Mesendoderm (in vitro differentiated cells): ENCODE measurements at regions not wholly inside any gene's neighbourhood (a gene's known extent, or its start where the extent isn't known, plus 50 kb on each side); places are given as distances from the start of the nearest gene placed in this dataset.
A peak's percentile ranks its signal among the peaks of the same experiment; 100 is the strongest.

Experiments used
- DNase-seq: peaks from one replicate; pipeline ENCODE4 v3.0.0; 2013
- H2AK5ac ChIP-seq: 2 replicates; pipeline ENCODE4 v1.6.1; 2013; ENCODE audit warnings: low read length, inconsistent platforms
- H2BK120ac ChIP-seq: 2 replicates; pipeline ENCODE4 v1.6.1; 2013; ENCODE audit warnings: low read depth, mild to moderate bottlenecking, low read length, moderate library complexity, mixed read lengths
- H2BK15ac ChIP-seq: replicated peaks from 2 replicates; pipeline ENCODE4 v1.6.1; 2013; ENCODE audit warnings: low read depth, mild to moderate bottlenecking, moderate library complexity
- H2BK5ac ChIP-seq: 2 replicates; pipeline ENCODE4 v1.6.1; 2013; ENCODE audit warnings: low read length, inconsistent platforms
- H3K18ac ChIP-seq: 2 replicates; pipeline ENCODE4 v1.6.1; 2013; ENCODE audit warnings: mild to moderate bottlenecking, low read length, mixed read lengths
- H3K23ac ChIP-seq: one replicate; pipeline ENCODE4 v1.6.1; 2013; ENCODE audit warnings: low read length
- H3K27ac ChIP-seq: 2 replicates; pipeline ENCODE4 v1.5.1; 2013; ENCODE audit warnings: low read depth, mild to moderate bottlenecking, inconsistent platforms, low read length, moderate library complexity
- H3K27me3 ChIP-seq: 2 replicates; pipeline ENCODE4 v1.6.1; 2013; ENCODE audit warnings: low read length, control low read depth, mild to moderate bottlenecking, inconsistent platforms; ENCODE audit not compliant: insufficient read depth, poor library complexity
- H3K36me3 ChIP-seq: 2 replicates; pipeline ENCODE4 v1.6.1; 2013; ENCODE audit warnings: low read length, inconsistent platforms; ENCODE audit not compliant: control insufficient read depth, insufficient read depth
- H3K4ac ChIP-seq: one replicate; pipeline ENCODE4 v1.6.1; 2013; ENCODE audit warnings: low read depth, mild to moderate bottlenecking, low read length, moderate library complexity
- H3K4me1 ChIP-seq: 2 replicates; pipeline ENCODE4 v1.6.1; 2013; ENCODE audit warnings: low read depth, low read length, inconsistent platforms; ENCODE audit not compliant: control insufficient read depth
- H3K4me2 ChIP-seq: 2 replicates; pipeline ENCODE4 v1.6.1; 2013; ENCODE audit warnings: low read length
- H3K4me3 ChIP-seq: 2 replicates; pipeline ENCODE4 v1.5.1; 2013; ENCODE audit warnings: mild to moderate bottlenecking, low read length
- H3K56ac ChIP-seq: one replicate; pipeline ENCODE4 v1.6.1; 2013; ENCODE audit warnings: low read length
- H3K79me1 ChIP-seq: 2 replicates; pipeline ENCODE4 v1.6.1; 2013; ENCODE audit warnings: low read length, inconsistent platforms
- H3K79me2 ChIP-seq: 2 replicates; pipeline ENCODE4 v1.6.1; 2013; ENCODE audit warnings: mild to moderate bottlenecking, low read length; ENCODE audit not compliant: control insufficient read depth, insufficient read depth
- H3K9ac ChIP-seq: 2 replicates; pipeline ENCODE4 v1.6.1; 2013; ENCODE audit warnings: low read length, inconsistent platforms
- H4K5ac ChIP-seq: one replicate; pipeline ENCODE4 v1.6.1; 2013; ENCODE audit warnings: low read length
- H4K8ac ChIP-seq: one replicate; pipeline ENCODE4 v1.6.1; 2013; ENCODE audit warnings: low read depth, mild to moderate bottlenecking, control low read depth, low read length, moderate library complexity
- WGBS: extraction: QIAGEN DNeasy Blood & Tissue Kit; methylation state at CpG from one replicate; pipeline ENCODE4 v1.1.7; 2013; ENCODE audit warnings: low lambda C conversion rate, missing lambda C conversion rate; ENCODE audit not compliant: insufficient coverage; ENCODE audit errors: extremely low coverage; 5-methylcytosine and 5-hydroxymethylcytosine counted together

GRCh38 chr2:128411431-128411830 lies 92.8 kb upstream of the HS6ST1 start:
- peak overlapping the region; percentile 25 for H2AK5ac ChIP-seq
- H3K27ac ChIP-seq, result no peak overlapping the region
- H3K79me2 ChIP-seq, result no peaks in the 10 kb centered on the region
- H3K36me3 ChIP-seq, result no peaks in the 10 kb centered on the region
- no peak overlapping the region for H2BK5ac ChIP-seq
- H3K56ac ChIP-seq, result peak overlapping the region; percentile 17
- H4K8ac ChIP-seq, result no peak overlapping the region
- H3K4ac ChIP-seq, result no peak overlapping the region
- WGBS, result no CpG with 5 or more reads among the region's 9 CpGs
- no peaks in the 10 kb centered on the region for H3K79me1 ChIP-seq
- H4K5ac ChIP-seq, result no peak overlapping the region
- H2BK15ac ChIP-seq, result no peak overlapping the region
- H3K4me1 ChIP-seq, result peaks cover 19% of the 10 kb centered on the region
- no peak overlapping the region for H3K4me3 ChIP-seq
- no peak overlapping the region for H3K9ac ChIP-seq
- H3K27me3 ChIP-seq, result no peaks in the 10 kb centered on the region
- H3K18ac ChIP-seq, result no peak overlapping the region
- no peak overlapping the region for H3K23ac ChIP-seq
- no peak overlapping the region for H3K4me2 ChIP-seq
- DNase-seq, result no peak
- no peak overlapping the region for H2BK120ac ChIP-seq

GRCh38 chr2:128412181-128412871 lies 93.7 kb upstream of the HS6ST1 start:
- H2BK15ac ChIP-seq, result no peak overlapping the region
- no peak overlapping the region for H3K23ac ChIP-seq
- no peak for DNase-seq
- WGBS, result no CpG with 5 or more reads among the region's 7 CpGs
- no peak overlapping the region for H4K5ac ChIP-seq
- H3K56ac ChIP-seq, result no peak overlapping the region
- H2AK5ac ChIP-seq, result peak overlapping the region; percentile 54
- H3K79me2 ChIP-seq, result no peaks in the 10 kb centered on the region
- H4K8ac ChIP-seq, result no peak overlapping the region
- H2BK120ac ChIP-seq, result no peak overlapping the region
- H3K27ac ChIP-seq, result no peak overlapping the region
- no peaks in the 10 kb centered on the region for H3K79me1 ChIP-seq
- no peak overlapping the region for H3K4ac ChIP-seq
- no peak overlapping the region for H3K9ac ChIP-seq
- no peaks in the 10 kb centered on the region for H3K36me3 ChIP-seq
- no peak overlapping the region for H3K4me3 ChIP-seq
- peaks cover 15% of the 10 kb centered on the region for H3K4me1 ChIP-seq
- H3K27me3 ChIP-seq, result no peaks in the 10 kb centered on the region
- peak overlapping the region; percentile 17 for H2BK5ac ChIP-seq
- H3K4me2 ChIP-seq, result no peak overlapping the region
- no peak overlapping the region for H3K18ac ChIP-seq

- H3K4me3 ChIP-seq, result no peak overlapping the region
- peak overlapping the region; percentile 89 for H2BK5ac ChIP-seq
- H3K4me1 ChIP-seq, result peaks cover 14% of the 10 kb centered on the region
- H3K23ac ChIP-seq, result no peak overlapping the region
- peak overlapping the region; percentile 75 for H3K56ac ChIP-seq
- peak overlapping the region; percentile 18 for H3K27ac ChIP-seq
- H3K9ac ChIP-seq, result peak overlapping the region; percentile 41
- no peaks in the 10 kb centered on the region for H3K79me1 ChIP-seq
- H2AK5ac ChIP-seq, result peak overlapping the region; percentile 88
- H2BK120ac ChIP-seq, result no peak overlapping the region
- DNase-seq, result no peak
- no peak overlapping the region for H3K4ac ChIP-seq
- no peak overlapping the region for H2BK15ac ChIP-seq
- no peaks in the 10 kb centered on the region for H3K27me3 ChIP-seq
- H3K4me2 ChIP-seq, result no peak overlapping the region
- H3K18ac ChIP-seq, result peak overlapping the region; percentile 54
- no peak overlapping the region for H4K8ac ChIP-seq
- no peaks in the 10 kb centered on the region for H3K79me2 ChIP-seq
- no peak overlapping the region for H4K5ac ChIP-seq
- no CpG with 5 or more reads among the region's 10 CpGs for WGBS
- no peaks in the 10 kb centered on the region for H3K36me3 ChIP-seq
Measured at GRCh38 chr2:128413014-128413717, 94.5 kb upstream of the HS6ST1 start.

GRCh38 chr2:128413718-128414341 lies 95.2 kb upstream of the HS6ST1 start:
- Histone ChIP-seq H2BK15ac (no peak overlapping the region), H3K4me2 (no peak overlapping the region), H3K36me3 (no peaks in the 10 kb centered on the region), H2AK5ac (no peak overlapping the region), H4K5ac (no peak overlapping the region), H3K56ac (peak overlapping the region; percentile 75), H2BK5ac (peak overlapping the region; percentile 89), H3K18ac (peak overlapping the region; percentile 62), H3K4ac (no peak overlapping the region), H3K4me3 (no peak overlapping the region), H3K79me2 (no peaks in the 10 kb centered on the region), H3K23ac (no peak overlapping the region), H3K79me1 (no peaks in the 10 kb centered on the region), H3K27ac (peak overlapping the region; percentile 18), H3K27me3 (no peaks in the 10 kb centered on the region), H3K9ac (no peak overlapping the region), H2BK120ac (no peak overlapping the region), H4K8ac (no peak overlapping the region), H3K4me1 (peaks cover 10% of the 10 kb centered on the region)
- peak; percentile 95 for DNase-seq
- whole genome bisulfite sequencing, result no CpG with 5 or more reads among the region's 5 CpGs

GRCh38 chr2:128414351-128414750 lies 95.7 kb upstream of the HS6ST1 start:
- Histone ChIP-seq H2BK15ac (no peak overlapping the region), H4K5ac (no peak overlapping the region), H3K4me3 (no peak overlapping the region), H2BK5ac (peak overlapping the region; percentile 89), H2BK120ac (no peak overlapping the region), H3K79me1 (no peaks in the 10 kb centered on the region), H3K4me1 (peaks cover 10% of the 10 kb centered on the region), H3K4ac (no peak overlapping the region), H3K27me3 (no peaks in the 10 kb centered on the region), H3K27ac (peak overlapping the region; percentile 18), H4K8ac (no peak overlapping the region), H3K4me2 (no peak overlapping the region), H3K56ac (peak overlapping the region; percentile 11), H3K79me2 (no peaks in the 10 kb centered on the region), H3K18ac (peak overlapping the region; percentile 62), H3K23ac (no peak overlapping the region), H3K36me3 (no peaks in the 10 kb centered on the region), H2AK5ac (no peak overlapping the region), H3K9ac (no peak overlapping the region)
- no CpG with 5 or more reads among the region's 3 CpGs for WGBS
- DNase-seq, result peak; percentile 90
